IMR-90 (cell line): ENCODE measurements at regions not wholly inside any gene's neighbourhood (a gene's known extent, or its start where the extent isn't known, plus 50 kb on each side); places are given as distances from the start of the nearest gene placed in this dataset.

Source experiments
- ATAC-seq: fragments of 200-7000 bp; cut with Tn5 transposase; 2 replicates; pipeline ENCODE4 v1.9.1; 2020; ENCODE audit warnings: low read depth, mild to moderate bottlenecking, moderate library complexity
- BruUV-seq: library from RNA; stranded (reverse); fragments of 400-500 nt; replicated peaks from 2 replicates; lab custom pipeline; 2021; lab: Mats Ljungman, UMichigan
- CTCF ChIA-PET: fragments of 300-600 bp; formaldehyde crosslinking; extraction: SDS; loops from one replicate; lab custom pipeline; 2021; ENCODE audit warnings: antibody characterized with exemption; lab: Yijun Ruan, JAX
- POLR2A ChIA-PET: fragments of 300-600 bp; sonication (Branson Sonifier 250); formaldehyde crosslinking; loops from one replicate; lab custom pipeline; 2022; ENCODE audit warnings: antibody characterized with exemption; ENCODE audit not compliant: unreplicated experiment; lab: Charles Lee
- DNase-seq: peaks from one replicate; pipeline ENCODE4 v3.0.0; 2013
- H2AFZ ChIP-seq: replicated peaks from 2 replicates; pipeline ENCODE3; 2013; ENCODE audit warnings: low read length, mild to moderate bottlenecking; ENCODE audit not compliant: poor library complexity
- H2AK5ac ChIP-seq: 2 replicates; pipeline ENCODE4 v1.6.1; 2013; ENCODE audit warnings: low read depth, low read length, inconsistent platforms
- H2AK9ac ChIP-seq: replicated peaks from 2 replicates; pipeline ENCODE3; 2013; ENCODE audit warnings: mild to moderate bottlenecking, low read depth, low read length, moderate library complexity; ENCODE audit not compliant: poor library complexity
- H2BK120ac ChIP-seq: 2 replicates; pipeline ENCODE4 v1.6.1; 2013; ENCODE audit warnings: low read depth, low read length, inconsistent platforms
- H2BK15ac ChIP-seq: 3 replicates; pipeline ENCODE4 v1.6.1; 2013; ENCODE audit warnings: low read depth, low read length, inconsistent platforms
- H2BK20ac ChIP-seq: 2 replicates; pipeline ENCODE4 v1.6.1; 2013; ENCODE audit warnings: low read depth, mild to moderate bottlenecking, inconsistent platforms, low read length, moderate library complexity
- H2BK5ac ChIP-seq: 2 replicates; pipeline ENCODE4 v1.6.1; 2013; ENCODE audit warnings: mild to moderate bottlenecking, low read depth, low read length, inconsistent platforms; ENCODE audit not compliant: poor library complexity, severe bottlenecking
- H3K14ac ChIP-seq: replicated peaks from 2 replicates; pipeline ENCODE4 v1.6.1; 2013; ENCODE audit warnings: low read depth, low read length, inconsistent platforms
- H3K18ac ChIP-seq: 2 replicates; pipeline ENCODE4 v1.6.1; 2013; ENCODE audit warnings: low read depth, low read length, control low read depth
- H3K23ac ChIP-seq: 2 replicates; pipeline ENCODE4 v1.6.1; 2013; ENCODE audit warnings: low read depth, low read length, inconsistent platforms
- H3K27ac ChIP-seq: 2 replicates; pipeline ENCODE4 v1.5.1; 2013; ENCODE audit warnings: mild to moderate bottlenecking, control low read depth, low read length; ENCODE audit not compliant: insufficient read depth
- H3K27me3 ChIP-seq: 2 replicates; pipeline ENCODE4 v1.6.1; 2013; ENCODE audit warnings: low read length; ENCODE audit not compliant: control insufficient read depth, insufficient read depth
- H3K36me3 ChIP-seq: 2 replicates; pipeline ENCODE4 v1.6.1; 2013; ENCODE audit warnings: low read length, mixed read lengths; ENCODE audit not compliant: control insufficient read depth, insufficient read depth
- H3K4ac ChIP-seq: 2 replicates; pipeline ENCODE4 v1.6.1; 2013; ENCODE audit warnings: low read depth, low read length, inconsistent platforms
- H3K4me1 ChIP-seq: 2 replicates; pipeline ENCODE4 v1.6.1; 2013; ENCODE audit warnings: low read length, mixed read lengths; ENCODE audit not compliant: control insufficient read depth, insufficient read depth
- H3K4me2 ChIP-seq: 2 replicates; pipeline ENCODE4 v1.6.1; 2013; ENCODE audit warnings: low read depth, mild to moderate bottlenecking, control low read depth, low read length, moderate library complexity
- H3K4me3 ChIP-seq: 2 replicates; pipeline ENCODE4 v1.5.1; 2013; ENCODE audit warnings: low read depth, mild to moderate bottlenecking, control low read depth, low read length, moderate library complexity; ENCODE audit not compliant: insufficient read depth
- H3K56ac ChIP-seq: 2 replicates; pipeline ENCODE4 v1.6.1; 2013; ENCODE audit warnings: low read length, inconsistent platforms; ENCODE audit not compliant: insufficient read depth; ENCODE audit errors: extremely low read depth
- H3K79me1 ChIP-seq, 2 experiments: 2 replicates each; pipeline ENCODE4 v1.6.1; 2013; ENCODE audit warnings: low read length in 2 of 2, inconsistent platforms in 1 of 2, low read depth in 1 of 2
- H3K9ac ChIP-seq: 2 replicates; pipeline ENCODE4 v1.6.1; 2013; ENCODE audit warnings: low read depth, low read length, control low read depth
- H3K9me1 ChIP-seq: 2 replicates; pipeline ENCODE4 v1.6.1; 2013; ENCODE audit warnings: low read length, inconsistent platforms; ENCODE audit not compliant: insufficient read depth
- H3K9me3 ChIP-seq: 2 replicates; pipeline ENCODE4 v1.6.1; 2013; ENCODE audit warnings: low read length; ENCODE audit not compliant: control insufficient read depth, insufficient read depth
- H4K20me1 ChIP-seq: 2 replicates; pipeline ENCODE4 v1.6.1; 2013; ENCODE audit warnings: low read length, inconsistent platforms; ENCODE audit not compliant: insufficient read depth
- H4K5ac ChIP-seq: 2 replicates; pipeline ENCODE4 v1.6.1; 2013; ENCODE audit warnings: mild to moderate bottlenecking, low read depth, low read length, control low read depth
- H4K8ac ChIP-seq, 2 experiments: 2 replicates each; pipeline ENCODE4 v1.6.1; 2013; ENCODE audit warnings: low read depth in 2 of 2, low read length in 2 of 2, control low read depth in 1 of 2, inconsistent platforms in 1 of 2
- H4K91ac ChIP-seq: 2 replicates; pipeline ENCODE4 v1.6.1; 2013; ENCODE audit warnings: low read depth, low read length, inconsistent platforms; ENCODE audit not compliant: insufficient read depth
- CHD1 ChIP-seq: IDR thresholded peaks from 2 replicates; pipeline ENCODE4 v1.6.1; 2012; ENCODE audit warnings: low read depth, low read length, improper control_type of control experiment
- FOS ChIP-seq: fragments of 150-350 bp; IDR thresholded peaks from 2 replicates; pipeline ENCODE4 v1.6.1; 2016; ENCODE audit warnings: low read depth, low read length
- MAZ ChIP-seq: IDR thresholded peaks from 2 replicates; pipeline ENCODE4 v1.6.1; 2012; ENCODE audit warnings: low read depth, mild to moderate bottlenecking, low read length, improper control_type of control experiment, moderate library complexity, borderline replicate concordance
- MXI1 ChIP-seq: IDR thresholded peaks from 2 replicates; pipeline ENCODE4 v1.6.1; 2012; ENCODE audit warnings: low read depth, mild to moderate bottlenecking, low read length, moderate library complexity, borderline replicate concordance
- NFE2L2 ChIP-seq: fragments of 150-350 bp; IDR thresholded peaks from 2 replicates; pipeline ENCODE4 v1.6.1; 2016; ENCODE audit warnings: low read depth, mild to moderate bottlenecking, low read length
- POLR2A ChIP-seq: IDR thresholded peaks from 2 replicates; pipeline ENCODE4 v1.6.1; 2012; ENCODE audit warnings: mild to moderate bottlenecking, low read depth, low read length
- RCOR1 ChIP-seq: IDR thresholded peaks from 2 replicates; pipeline ENCODE4 v1.6.1; 2012; ENCODE audit warnings: mild to moderate bottlenecking, low read length, improper control_type of control experiment; ENCODE audit not compliant: insufficient replicate concordance
- RFX5 ChIP-seq: IDR thresholded peaks from 2 replicates; pipeline ENCODE4 v1.8.0; 2012; ENCODE audit warnings: low read depth, mild to moderate bottlenecking, low read length, moderate library complexity
- WGBS, 2 experiments: methylation state at CpG; one replicate each; pipeline versions ENCODE4 v1.1.5 to v1.1.7; 2013; ENCODE audit warnings: missing lambda C conversion rate in 2 of 2; ENCODE audit not compliant: insufficient read length in 1 of 2; ENCODE audit errors: extremely low coverage in 2 of 2; 5-methylcytosine and 5-hydroxymethylcytosine counted together
- dilution Hi-C: fragments of 300-500 bp; cut with HindIII; formaldehyde crosslinking; loops from one replicate; pipeline ENCODE4 v1.14.3; 2018; ENCODE audit warnings: low sequenced_read_pairs; ENCODE audit not compliant: unreplicated experiment
- in situ Hi-C: fragments of 300-500 bp; cut with MboI; formaldehyde crosslinking; loops from 3 replicates; pipeline ENCODE4 v1.14.3; 2019; ENCODE audit warnings: low sequenced_read_pairs, inconsistent platforms, mixed read lengths
- intact Hi-C: fragments of 100-400 bp; cut with micrococcal nuclease; formaldehyde crosslinking; loops from 2 replicates; pipeline ENCODE4 v1.10.0; 2022

- Histone ChIP-seq H2BK120ac (no peak overlapping the region), H4K20me1 (no peaks in the 10 kb centered on the region), H3K9me3 (no peaks in the 10 kb centered on the region), H4K8ac (no peak overlapping the region), H2AFZ (no peak overlapping the region), H4K91ac (no peak overlapping the region), H3K79me1 (no peaks in the 10 kb centered on the region), H3K36me3 (no peaks in the 10 kb centered on the region), H2BK15ac (no peak overlapping the region), H3K9me1 (no peaks in the 10 kb centered on the region), H3K27me3 (no peaks in the 10 kb centered on the region), H3K23ac (no peak overlapping the region), H3K14ac (no peak overlapping the region), H3K18ac (no peak overlapping the region), H3K4ac (no peak overlapping the region), H2BK5ac (no peak overlapping the region), H2BK20ac (no peak overlapping the region), H4K5ac (no peak overlapping the region), H2AK5ac (no peak overlapping the region), H3K4me3 (no peak overlapping the region), H3K4me2 (no peak overlapping the region), H3K56ac (no peak overlapping the region), H3K27ac (no peak overlapping the region), H3K9ac (no peak overlapping the region), H3K4me1 (peaks cover 8% of the 10 kb centered on the region), H2AK9ac (no peak overlapping the region)
- no TSS peak for BruUV-seq
- ATAC-seq (no peak), DNase-seq (no peak)
- intact Hi-C loops: no loop called here
- ChIA-PET POLR2A (no interaction called here), CTCF (no interaction called here)
- dilution Hi-C loops: no loop called here
- in situ Hi-C loops: no loop called here
- TF ChIP-seq RCOR1: no peak
- TF ChIP-seq MAZ: no peak
- TF ChIP-seq POLR2A: no peak
- no peak for TF ChIP-seq FOS
- no peak for TF ChIP-seq CHD1
- no peak for TF ChIP-seq RFX5
- TF ChIP-seq NFE2L2: no peak
- TF ChIP-seq MXI1: no peak
- WGBS, 2 experiments: no CpG with 5 or more reads among the region's 3 CpGs
These were observed 86.4 kb upstream of the TSC22D1 start for GRCh38 chr13:44662515-44662914.
